NCI-H2171 (cell line): ENCODE measurements at regions not wholly inside any gene's neighbourhood (a gene's known extent, or its start where the extent isn't known, plus 50 kb on each side); places are given as distances from the start of the nearest gene placed in this dataset.

Experiments used
- DNase-seq: peaks from one replicate; lab custom pipeline; 2025; lab: John Stamatoyannopoulos, UW

GRCh38 chr11:116557282-116557681, 215.5 kb downstream of the BUD13 start:
- DNase-seq, result no peak

- no peak for DNase-seq
These were observed 216.3 kb downstream of the BUD13 start for GRCh38 chr11:116556483-116556882.

GRCh38 chr11:116553482-116553881, 219.3 kb downstream of the BUD13 start:
- no peak for DNase-seq

- DNase-seq, result no peak
These were observed 221.2 kb downstream of the BUD13 start for GRCh38 chr11:116551576-116551975.

- no peak for DNase-seq
These were observed 224.5 kb downstream of the BUD13 start for GRCh38 chr11:116548256-116548655.

GRCh38 chr11:116547571-116547970, 225.2 kb downstream of the BUD13 start:
- DNase-seq, result no peak

GRCh38 chr11:116545912-116546311, 226.9 kb downstream of the BUD13 start:
- DNase-seq, result no peak

GRCh38 chr11:116544721-116545120, 228.1 kb downstream of the BUD13 start:
- DNase-seq, result no peak

GRCh38 chr11:116543911-116544475, 228.8 kb downstream of the BUD13 start:
- no peak for DNase-seq

- no peak for DNase-seq
These were observed 229.7 kb downstream of the BUD13 start for GRCh38 chr11:116543099-116543498.

GRCh38 chr11:116542406-116542805, 230.4 kb downstream of the BUD13 start:
- DNase-seq, result no peak

GRCh38 chr11:116541460-116541859, 231.3 kb downstream of the BUD13 start:
- DNase-seq, result no peak

GRCh38 chr11:116540645-116541304, 232.0 kb downstream of the BUD13 start:
- DNase-seq, result no peak

- no peak for DNase-seq
These were observed 232.9 kb downstream of the BUD13 start for GRCh38 chr11:116539836-116540418.

- DNase-seq, result no peak
These were observed 233.6 kb downstream of the BUD13 start for GRCh38 chr11:116539211-116539610.

GRCh38 chr11:116538677-116539076, 234.1 kb downstream of the BUD13 start:
- no peak for DNase-seq

- no peak for DNase-seq
These were observed 235.1 kb downstream of the BUD13 start for GRCh38 chr11:116537709-116538108.

- DNase-seq, result no peak
These were observed 235.7 kb downstream of the BUD13 start for GRCh38 chr11:116537121-116537520.

- no peak for DNase-seq
These were observed 236.4 kb downstream of the BUD13 start for GRCh38 chr11:116536416-116536815.

GRCh38 chr11:116535994-116536393, 236.8 kb downstream of the BUD13 start:
- DNase-seq, result no peak

GRCh38 chr11:116535120-116535519, 237.7 kb downstream of the BUD13 start:
- DNase-seq, result no peak

GRCh38 chr11:116534270-116534975, 238.4 kb downstream of the BUD13 start:
- no peak for DNase-seq

- DNase-seq, result no peak
These were observed 239.5 kb downstream of the BUD13 start for GRCh38 chr11:116533186-116533825.
